Smooth muscle cell (in vitro differentiated cells): ENCODE measurements at regions not wholly inside any gene's neighbourhood (a gene's known extent, or its start where the extent isn't known, plus 50 kb on each side); places are given as distances from the start of the nearest gene placed in this dataset.

Experiments used
- DNase-seq: peaks from one replicate; lab custom pipeline; 2025; ENCODE audit not compliant: unreplicated experiment; lab: John Stamatoyannopoulos, UW
- H2AFZ ChIP-seq: fragments of 200-600 bp; sonication (generic); 2 replicates; pipeline ENCODE4 v1.6.0; 2016; ENCODE audit warnings: antibody characterized with exemption, low read depth, mild to moderate bottlenecking
- H3F3A ChIP-seq: fragments of 200-600 bp; sonication (generic); 2 replicates; pipeline ENCODE4 v1.6.0; 2017; ENCODE audit warnings: antibody characterized with exemption, low read depth
- H3K27ac ChIP-seq: fragments of 200-600 bp; sonication (generic); 2 replicates; pipeline ENCODE4 v1.5.1; 2016; ENCODE audit warnings: low read depth, mild to moderate bottlenecking
- H3K27me3 ChIP-seq: fragments of 200-600 bp; sonication (generic); 2 replicates; pipeline ENCODE4 v1.6.1; 2016; ENCODE audit warnings: low read depth, mild to moderate bottlenecking
- H3K36me3 ChIP-seq: fragments of 200-600 bp; sonication (generic); 2 replicates; pipeline ENCODE4 v1.5.1; 2016; ENCODE audit warnings: low read depth
- H3K4me1 ChIP-seq: fragments of 200-600 bp; sonication (generic); 2 replicates; pipeline ENCODE4 v1.5.1; 2016; ENCODE audit warnings: low read depth
- H3K4me2 ChIP-seq: fragments of 200-600 bp; sonication (generic); 2 replicates; pipeline ENCODE4 v1.6.0; 2016; ENCODE audit warnings: mild to moderate bottlenecking
- H3K4me3 ChIP-seq: fragments of 200-600 bp; sonication (generic); 2 replicates; pipeline ENCODE4 v1.5.1; 2016; ENCODE audit warnings: mild to moderate bottlenecking
- H3K79me2 ChIP-seq: fragments of 200-600 bp; sonication (generic); 2 replicates; pipeline ENCODE4 v1.6.0; 2016; ENCODE audit warnings: low read depth, mild to moderate bottlenecking
- H3K9ac ChIP-seq: fragments of 200-600 bp; sonication (generic); 2 replicates; pipeline ENCODE4 v1.6.0; 2016; ENCODE audit warnings: low read depth
- H3K9me3 ChIP-seq: fragments of 200-600 bp; sonication (generic); replicated peaks from 2 replicates; pipeline ENCODE4 v1.5.1; 2016; ENCODE audit warnings: low read depth
- H4K20me1 ChIP-seq: fragments of 200-600 bp; sonication (generic); 2 replicates; pipeline ENCODE4 v1.6.0; 2016; ENCODE audit warnings: low read depth
- CTCF ChIP-seq: fragments of 200-600 bp; sonication (generic); IDR thresholded peaks from 2 replicates; pipeline ENCODE4 v1.5.1; 2017; ENCODE audit warnings: borderline replicate concordance, mild to moderate bottlenecking, antibody characterized with exemption; ENCODE audit not compliant: insufficient read depth, poor library complexity, severe bottlenecking
- WGBS: methylation state at CpG from one replicate; pipeline ENCODE4 v1.1.7; 2016; ENCODE audit warnings: low lambda C conversion rate; 5-methylcytosine and 5-hydroxymethylcytosine counted together

DNA sequence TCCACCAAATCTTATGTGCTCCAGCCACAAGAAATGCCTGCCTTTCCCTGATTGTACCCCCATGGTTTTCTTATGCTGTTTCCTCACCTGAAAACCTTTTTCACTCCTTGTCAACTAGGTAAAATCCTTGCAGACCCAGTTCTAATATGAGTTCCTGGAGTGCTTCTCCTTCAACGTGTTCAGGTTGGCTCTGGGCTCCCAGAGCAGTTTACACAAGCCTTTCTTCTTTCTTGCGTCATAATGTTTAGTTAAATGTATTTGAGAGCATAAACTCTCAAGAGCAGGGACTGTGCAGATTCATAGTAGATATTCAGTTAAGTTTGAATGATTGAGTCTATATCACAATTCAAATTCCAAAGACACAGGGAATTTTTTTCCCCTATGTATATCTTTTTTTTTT is 484.8 kb upstream of the CCDC196 start:
- Histone ChIP-seq H3K4me3 (no peak overlapping the region), H3K9me3 (peaks cover 3% of the 10 kb centered on the region), H3K4me2 (no peak overlapping the region), H3K27me3 (no peaks in the 10 kb centered on the region), H3K79me2 (no peaks in the 10 kb centered on the region), H3K4me1 (peaks cover 21% of the 10 kb centered on the region), H3K36me3 (no peaks in the 10 kb centered on the region), H3K9ac (no peak overlapping the region), H3F3A (peaks cover 6% of the 10 kb centered on the region), H2AFZ (no peak overlapping the region), H4K20me1 (no peaks in the 10 kb centered on the region), H3K27ac (no peak overlapping the region)
- 88% methylated on average over 2 of the region's 2 CpGs for WGBS
- TF ChIP-seq CTCF, result no peak
- DNase-seq, result no peak

DNA sequence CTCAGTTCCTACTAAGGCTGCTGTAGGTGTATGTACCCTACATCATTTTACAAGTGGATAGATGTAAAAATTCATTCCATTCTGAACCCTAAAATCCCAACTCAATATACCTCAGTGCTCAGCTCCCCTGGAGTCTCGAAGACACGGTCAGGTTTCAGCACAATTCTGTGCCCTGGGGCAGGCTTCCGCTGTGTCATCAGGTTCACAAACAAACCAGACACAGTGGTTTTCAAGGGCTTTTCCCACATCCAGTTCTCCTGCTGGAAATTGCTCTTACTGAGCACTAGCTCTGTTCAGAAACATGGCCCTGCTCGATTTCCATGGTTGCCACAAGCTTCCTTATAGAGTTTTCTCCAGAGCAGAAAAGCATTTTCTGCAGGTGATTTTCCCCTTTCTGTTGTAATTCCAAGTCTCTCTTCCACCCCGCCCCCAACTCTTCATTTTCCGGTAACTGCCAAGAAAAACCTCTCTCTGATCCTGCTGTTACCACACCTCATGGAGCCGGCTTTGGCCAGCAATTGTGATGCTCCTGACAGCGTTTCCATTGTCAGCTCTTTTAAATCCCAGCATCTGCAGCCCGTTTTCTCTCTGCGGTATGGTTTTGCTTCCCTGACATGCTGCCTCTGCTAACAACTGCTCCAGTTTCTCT is 483.0 kb upstream of the CCDC196 start:
- Histone ChIP-seq H3K27me3 (no peaks in the 10 kb centered on the region), H3K9me3 (peaks cover 3% of the 10 kb centered on the region), H3K4me2 (peak overlapping the region; percentile 35), H3K79me2 (no peaks in the 10 kb centered on the region), H3F3A (peaks cover 11% of the 10 kb centered on the region), H3K36me3 (no peaks in the 10 kb centered on the region), H4K20me1 (no peaks in the 10 kb centered on the region), H3K4me1 (peaks cover 28% of the 10 kb centered on the region), H2AFZ (no peak overlapping the region), H3K4me3 (no peak overlapping the region), H3K27ac (peak overlapping the region; percentile 38), H3K9ac (no peak overlapping the region)
- 62% methylated on average over 10 of the region's 10 CpGs for WGBS
- TF ChIP-seq CTCF, result no peak
- no peak for DNase-seq

GRCh38 chr14:66005900-66006434 is 480.2 kb upstream of the CCDC196 start:
- peaks cover 47% of the 10 kb centered on the region for H3K4me1 ChIP-seq
- H3K4me3 ChIP-seq, result no peak overlapping the region
- no peak overlapping the region for H2AFZ ChIP-seq
- peaks cover 4% of the 10 kb centered on the region for H3K27me3 ChIP-seq
- no peaks in the 10 kb centered on the region for H3K9me3 ChIP-seq
- H3K36me3 ChIP-seq, result no peaks in the 10 kb centered on the region
- peaks cover 18% of the 10 kb centered on the region for H3F3A ChIP-seq
- DNase-seq, result no peak
- H3K9ac ChIP-seq, result no peak overlapping the region
- no peak for TF ChIP-seq CTCF
- no peaks in the 10 kb centered on the region for H3K79me2 ChIP-seq
- H4K20me1 ChIP-seq, result no peaks in the 10 kb centered on the region
- no peak overlapping the region for H3K27ac ChIP-seq
- no peak overlapping the region for H3K4me2 ChIP-seq
- WGBS, result 11% methylated on average over 2 of the region's 2 CpGs

DNA sequence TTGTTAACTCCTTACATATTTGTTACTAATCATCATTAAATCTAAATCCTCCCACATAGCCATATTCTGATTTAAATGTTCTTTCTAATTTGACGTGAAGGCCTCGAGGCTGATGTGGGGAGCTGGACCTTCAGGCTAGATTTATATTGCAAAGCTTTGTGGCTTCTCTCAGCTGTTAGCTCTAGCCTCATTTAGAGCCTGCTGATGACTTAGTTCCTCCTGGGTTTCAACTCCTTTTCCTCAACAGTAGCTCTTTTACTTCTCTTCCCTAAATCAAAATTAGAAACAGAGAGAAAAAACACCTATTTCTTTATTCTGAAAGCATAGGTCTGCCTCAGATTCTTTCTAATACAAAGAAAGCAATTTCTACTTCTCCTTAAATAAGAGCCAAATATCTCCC is 477.5 kb upstream of the CCDC196 start:
- H3K4me2 ChIP-seq, result peak overlapping the region; percentile 60
- H3F3A ChIP-seq, result peaks cover 12% of the 10 kb centered on the region
- H3K27me3 ChIP-seq, result peaks cover 6% of the 10 kb centered on the region
- H4K20me1 ChIP-seq, result no peaks in the 10 kb centered on the region
- no peaks in the 10 kb centered on the region for H3K9me3 ChIP-seq
- TF ChIP-seq CTCF, result no peak
- H3K4me3 ChIP-seq, result no peak overlapping the region
- no peak overlapping the region for H2AFZ ChIP-seq
- WGBS, result 9% methylated on average over 2 of the region's 2 CpGs
- no peaks in the 10 kb centered on the region for H3K36me3 ChIP-seq
- peaks cover 37% of the 10 kb centered on the region for H3K4me1 ChIP-seq
- no peak for DNase-seq
- no peaks in the 10 kb centered on the region for H3K79me2 ChIP-seq
- H3K9ac ChIP-seq, result peak overlapping the region; percentile 28
- H3K27ac ChIP-seq, result peak overlapping the region; percentile 85
